ENCODE measurements at regions not wholly inside any gene's neighbourhood (a gene's known extent, or its start where the extent isn't known, plus 50 kb on each side); places are given as distances from the start of the nearest gene placed in this dataset.

DNA sequence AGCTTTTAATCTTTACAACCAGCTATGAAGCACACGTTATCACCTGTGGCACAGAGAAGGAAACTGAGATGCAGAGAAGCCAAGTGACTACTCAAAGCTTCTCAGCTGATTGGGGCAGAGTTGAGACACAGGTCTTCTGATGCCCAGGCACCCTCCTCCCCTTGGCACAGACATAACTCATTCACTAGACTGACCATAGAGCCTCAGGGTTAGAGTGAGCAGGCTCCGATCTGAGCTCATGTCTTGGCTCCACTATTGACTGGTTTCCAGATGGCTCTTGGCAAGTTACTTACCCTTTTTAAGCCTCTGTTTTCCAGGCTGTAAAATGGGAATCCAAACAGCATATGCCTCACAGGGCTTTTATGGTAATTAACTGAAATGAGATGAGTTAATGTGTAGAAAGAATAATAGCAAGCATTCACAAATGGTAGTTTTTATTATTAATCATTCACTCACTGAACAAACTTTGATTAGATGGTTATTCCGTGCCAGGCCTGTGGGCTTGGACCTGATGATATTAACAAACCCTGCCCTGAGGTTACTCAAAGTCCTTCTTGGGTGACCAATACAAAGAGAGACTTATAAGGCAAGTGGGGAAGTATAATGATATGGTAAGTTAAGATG is 184.3 kb downstream of the ANXA2 start:
- no peak for DNase-seq

DNA sequence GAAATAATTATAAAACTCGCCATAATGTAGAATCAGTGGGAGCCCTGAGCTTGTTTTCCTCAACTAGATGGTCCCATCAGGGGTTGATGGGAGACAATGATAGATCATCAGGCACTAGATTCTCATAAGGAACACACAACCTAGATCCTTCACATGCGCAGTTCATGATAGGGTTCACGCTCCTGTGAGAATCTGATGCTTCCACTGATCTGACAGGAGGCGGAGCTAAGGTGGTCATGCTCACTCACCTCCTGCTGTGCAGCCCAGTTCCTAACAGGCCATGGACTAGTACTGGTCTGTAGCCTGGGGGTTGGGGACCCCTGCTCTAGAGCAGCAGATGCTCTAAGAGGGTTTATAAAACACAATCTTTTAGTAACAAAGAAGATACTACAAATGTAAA is 183.6 kb downstream of the ANXA2 start:
- no peak for DNase-seq

GRCh38 chr15:60215225-60215963 is 182.4 kb downstream of the ANXA2 start:
- DNase-seq = no peak

- no peak for DNase-seq
These were observed 180.6 kb downstream of the ANXA2 start for GRCh38 chr15:60217161-60217560.

- peak; percentile 4 for DNase-seq
These were observed 179.5 kb downstream of the ANXA2 start for GRCh38 chr15:60218256-60218655.

- DNase-seq = no peak
These were observed 177.9 kb downstream of the ANXA2 start for GRCh38 chr15:60219866-60220265.

DNA sequence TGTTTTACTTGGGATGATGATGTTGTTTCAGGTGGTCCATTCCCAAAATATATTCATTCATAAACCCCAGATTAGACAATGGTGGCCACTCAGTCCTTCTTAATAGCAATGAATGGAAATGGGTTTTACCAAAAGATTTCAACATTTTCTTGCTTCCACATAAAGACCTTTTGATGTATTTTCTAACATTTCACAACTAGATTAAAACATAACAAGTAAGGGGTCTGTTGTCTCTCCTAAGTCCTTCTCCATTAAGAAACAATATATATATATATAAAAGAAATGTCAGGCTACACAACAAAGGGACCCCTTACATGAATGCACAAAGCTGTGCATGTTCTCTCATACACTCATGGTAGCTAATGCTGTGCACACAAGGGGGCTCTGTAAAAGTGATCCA is 176.4 kb downstream of the ANXA2 start:
- no peak for DNase-seq

DNA sequence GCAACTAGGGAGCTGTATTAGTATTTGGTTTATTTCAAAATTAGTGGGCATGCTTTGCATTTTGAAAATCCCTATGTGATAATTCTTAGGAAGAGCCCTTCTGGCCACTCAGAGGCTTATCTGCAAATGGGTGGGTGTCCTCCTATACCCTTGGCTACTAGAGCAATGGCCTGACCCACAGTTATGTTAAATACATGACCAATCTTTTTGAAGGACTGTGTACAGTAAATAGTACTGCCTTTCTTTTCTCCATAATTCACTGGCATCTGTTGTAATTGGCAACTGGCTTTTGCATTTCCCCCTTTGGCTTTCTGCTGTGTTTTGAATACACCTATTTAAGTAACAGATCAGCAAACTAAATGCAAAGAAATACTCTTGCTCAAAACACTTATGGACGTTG is 175.4 kb downstream of the ANXA2 start:
- no peak for DNase-seq

- DNase-seq = no peak
These were observed 174.6 kb downstream of the ANXA2 start for GRCh38 chr15:60223176-60223575.

DNA sequence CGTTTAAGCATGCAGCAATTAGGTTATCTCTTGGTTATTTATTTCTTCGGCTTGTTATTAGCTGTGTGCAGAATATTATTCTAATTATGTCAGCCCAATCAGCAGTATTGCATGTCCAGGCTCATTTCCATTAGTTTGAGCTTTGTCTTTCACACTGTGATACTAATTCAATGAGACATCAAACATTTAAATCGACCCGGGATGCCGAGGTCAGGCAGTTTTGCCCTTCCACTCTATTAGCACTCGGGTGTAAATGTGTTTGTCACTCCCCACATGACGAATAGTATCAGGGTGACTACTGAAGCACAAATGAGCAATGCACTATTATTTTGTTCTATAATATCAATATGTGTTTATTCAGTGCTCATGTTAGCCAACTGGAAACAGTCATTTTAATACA is 170.9 kb downstream of the ANXA2 start:
- no peak for DNase-seq

DNA sequence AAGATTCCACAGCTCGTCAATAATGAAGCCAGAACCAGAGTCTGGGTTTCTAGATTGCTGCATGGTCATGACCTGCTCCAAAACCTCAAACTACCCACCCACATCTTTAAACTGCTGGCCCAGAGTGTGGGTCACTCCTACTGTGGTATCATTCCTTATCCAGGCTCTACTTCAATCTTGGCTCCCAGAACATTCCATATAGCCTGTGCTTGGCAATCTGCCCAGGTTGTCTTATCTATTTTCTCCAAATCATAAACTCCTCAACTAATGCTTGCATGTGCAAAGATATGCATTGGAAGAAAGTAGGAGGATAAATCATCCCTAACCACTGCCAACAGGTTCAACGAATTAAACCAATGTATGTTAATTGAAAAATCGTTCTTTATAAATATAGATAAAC is 169.7 kb downstream of the ANXA2 start:
- DNase-seq = no peak

- DNase-seq = no peak
These were observed 169.2 kb downstream of the ANXA2 start for GRCh38 chr15:60228619-60229018.

DNA sequence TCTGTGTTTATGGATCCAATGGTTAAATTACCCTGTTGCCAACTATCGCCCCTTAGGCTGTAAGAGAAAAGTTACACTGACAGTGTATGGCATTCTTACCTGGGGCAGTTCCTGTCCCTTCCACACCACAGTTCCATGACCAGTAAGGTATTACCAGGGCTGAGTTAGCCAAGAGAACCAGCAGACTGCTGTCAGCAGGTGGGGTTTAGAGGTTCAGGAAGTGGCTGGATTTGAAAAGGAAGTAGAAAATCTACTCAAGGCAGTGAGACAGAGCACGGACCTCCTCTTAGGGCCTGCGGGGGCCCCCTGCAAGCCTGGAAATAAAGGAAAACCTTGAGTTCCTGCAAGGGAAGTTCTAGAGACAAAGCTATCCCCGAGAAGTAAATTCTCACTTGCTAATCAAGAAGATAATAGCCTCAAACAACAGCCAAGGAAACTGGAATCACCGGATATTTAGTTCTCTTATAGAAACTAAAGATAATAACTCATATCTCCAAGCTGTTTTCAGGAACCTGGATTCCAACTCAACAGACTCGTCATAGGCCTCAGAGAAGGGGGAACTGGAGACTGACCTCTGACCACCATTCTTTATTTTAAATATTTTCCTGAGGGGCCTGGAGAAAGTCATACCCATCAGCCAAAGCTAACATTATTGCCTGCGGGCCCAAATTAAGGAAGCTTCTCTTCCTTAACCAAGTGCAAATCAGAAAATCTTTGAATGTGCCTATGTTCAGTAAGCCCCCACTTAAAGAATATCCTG is 161.7 kb downstream of the ANXA2 start:
- no peak for DNase-seq

DNA sequence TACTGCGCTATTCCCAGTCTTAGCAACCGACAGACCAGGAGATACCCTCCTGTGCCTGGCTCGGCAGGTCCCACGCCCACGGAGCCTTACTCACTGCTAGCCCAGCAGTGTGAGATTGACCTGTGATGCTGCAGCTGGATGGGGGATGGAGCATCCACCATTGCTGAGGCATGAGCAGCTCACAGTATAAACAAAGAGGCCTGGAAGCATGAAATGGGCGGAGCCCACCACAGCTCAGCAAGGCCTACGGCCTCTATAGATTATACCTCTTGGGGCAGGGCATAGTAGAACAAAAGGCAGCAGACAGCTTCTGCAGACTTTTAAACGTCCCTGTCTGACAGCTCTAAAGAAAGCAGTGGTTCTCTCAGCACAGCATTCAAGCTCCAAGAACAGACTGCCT is 160.3 kb downstream of the ANXA2 start:
- no peak for DNase-seq

DNA sequence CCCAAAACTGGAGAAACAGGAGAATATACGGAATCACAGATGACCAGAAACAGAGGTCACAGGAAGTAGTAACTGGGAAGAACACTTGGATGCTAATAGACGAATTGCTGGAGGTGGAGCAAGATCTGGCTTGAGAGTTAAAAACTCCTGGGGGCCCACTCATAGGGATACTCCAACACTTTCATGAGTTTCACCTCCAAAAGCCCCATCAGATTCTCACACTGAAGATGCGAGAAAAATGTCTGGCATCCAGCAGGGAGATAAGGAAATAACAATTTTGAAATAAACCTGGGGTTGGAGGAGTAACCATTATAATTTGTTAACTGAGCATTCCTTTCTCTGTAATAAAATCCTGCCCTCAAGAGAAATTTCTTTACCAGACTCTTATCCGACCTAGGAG is 154.0 kb downstream of the ANXA2 start:
- no peak for DNase-seq

DNA sequence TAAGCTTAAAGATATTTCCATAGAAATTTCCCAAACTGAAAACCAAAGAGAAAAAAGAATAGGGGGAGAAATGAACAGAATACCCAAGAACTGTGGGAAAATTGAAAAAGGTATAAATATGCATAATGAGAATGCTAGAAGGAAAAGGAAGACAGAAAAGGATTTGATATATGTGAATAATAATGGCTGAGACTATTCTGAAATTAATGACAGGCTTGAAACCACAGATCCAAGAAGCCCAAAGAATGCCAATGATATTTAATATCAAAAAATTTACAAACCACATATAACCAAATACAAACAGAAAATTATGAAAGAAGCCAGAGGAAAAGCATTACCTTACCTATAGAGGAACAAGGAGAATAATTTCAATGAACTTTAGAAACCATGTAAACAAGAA is 153.0 kb downstream of the ANXA2 start:
- no peak for DNase-seq

GRCh38 chr15:60250316-60250715 is 147.5 kb downstream of the ANXA2 start:
- no peak for DNase-seq

DNA sequence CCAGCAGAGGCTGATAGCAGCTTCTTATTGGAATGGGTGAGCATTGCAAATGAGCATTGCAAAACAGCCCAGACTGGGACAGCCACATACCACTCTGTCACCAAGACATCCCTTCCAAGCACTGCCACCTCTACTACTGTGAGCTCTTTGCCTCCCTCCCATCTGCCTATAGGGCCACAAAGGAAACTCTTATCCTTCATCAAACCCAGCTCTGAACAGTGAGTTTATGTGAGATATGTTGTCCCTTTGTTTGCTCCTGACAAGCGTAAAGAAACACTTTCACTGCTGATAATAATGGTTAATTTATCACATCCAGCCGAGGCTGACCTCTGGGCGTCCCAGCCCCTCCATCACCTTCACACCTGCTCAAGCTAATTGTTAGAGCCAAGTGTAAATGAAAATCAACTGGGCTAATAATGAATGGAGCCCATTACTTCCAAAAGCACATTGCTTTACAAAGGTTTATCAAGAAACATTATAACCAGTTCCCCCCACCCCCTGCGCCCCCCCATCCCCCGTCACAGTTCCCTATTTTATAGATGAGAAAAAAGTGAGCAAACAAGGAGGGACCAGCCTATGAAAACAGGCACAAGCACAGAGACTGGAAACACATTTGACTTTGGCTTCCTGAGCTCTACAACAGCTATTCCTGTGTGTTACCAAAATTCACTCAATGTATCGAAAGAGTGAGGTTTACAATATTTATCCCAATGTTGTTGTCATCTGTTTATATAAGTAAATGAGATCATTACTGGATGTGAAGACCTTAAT is 146.3 kb downstream of the ANXA2 start:
- DNase-seq = no peak

GRCh38 chr15:60254416-60254815 is 143.4 kb downstream of the ANXA2 start:
- no peak for DNase-seq

- no peak for DNase-seq
These were observed 142.4 kb downstream of the ANXA2 start for GRCh38 chr15:60255390-60255789.

GRCh38 chr15:60257591-60258159 is 140.1 kb downstream of the ANXA2 start:
- DNase-seq = no peak

DNA sequence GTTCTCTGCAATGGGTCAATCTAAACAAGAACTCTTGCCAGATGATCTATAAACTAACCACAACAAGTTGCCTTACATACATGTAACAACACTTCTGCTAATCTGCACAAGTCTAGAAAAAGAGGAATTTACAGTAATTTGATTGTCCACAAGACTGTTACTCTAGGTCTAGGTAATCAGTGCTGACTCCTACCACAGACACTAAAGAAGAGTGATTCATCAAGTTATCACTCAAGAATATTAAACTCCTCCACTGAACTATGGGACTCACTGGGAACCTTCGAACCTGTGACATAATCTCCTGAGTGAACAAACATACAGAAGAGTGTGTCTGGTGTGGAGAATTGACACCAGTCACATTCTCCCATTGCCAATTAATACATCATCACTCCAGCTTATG is 138.3 kb downstream of the ANXA2 start:
- no peak for DNase-seq

Measured in left kidney (tissue), 1 donor.